ENCODE measurements at regions not wholly inside any gene's neighbourhood (a gene's known extent, or its start where the extent isn't known, plus 50 kb on each side); places are given as distances from the start of the nearest gene placed in this dataset.

- in situ Hi-C loops (cut with MboI; ENCODE audit: low sequenced_read_pairs): no loop called here
These were observed 189.2 kb downstream of the FOXD2 start for GRCh38 chr1:47627016-47627415.

DNA sequence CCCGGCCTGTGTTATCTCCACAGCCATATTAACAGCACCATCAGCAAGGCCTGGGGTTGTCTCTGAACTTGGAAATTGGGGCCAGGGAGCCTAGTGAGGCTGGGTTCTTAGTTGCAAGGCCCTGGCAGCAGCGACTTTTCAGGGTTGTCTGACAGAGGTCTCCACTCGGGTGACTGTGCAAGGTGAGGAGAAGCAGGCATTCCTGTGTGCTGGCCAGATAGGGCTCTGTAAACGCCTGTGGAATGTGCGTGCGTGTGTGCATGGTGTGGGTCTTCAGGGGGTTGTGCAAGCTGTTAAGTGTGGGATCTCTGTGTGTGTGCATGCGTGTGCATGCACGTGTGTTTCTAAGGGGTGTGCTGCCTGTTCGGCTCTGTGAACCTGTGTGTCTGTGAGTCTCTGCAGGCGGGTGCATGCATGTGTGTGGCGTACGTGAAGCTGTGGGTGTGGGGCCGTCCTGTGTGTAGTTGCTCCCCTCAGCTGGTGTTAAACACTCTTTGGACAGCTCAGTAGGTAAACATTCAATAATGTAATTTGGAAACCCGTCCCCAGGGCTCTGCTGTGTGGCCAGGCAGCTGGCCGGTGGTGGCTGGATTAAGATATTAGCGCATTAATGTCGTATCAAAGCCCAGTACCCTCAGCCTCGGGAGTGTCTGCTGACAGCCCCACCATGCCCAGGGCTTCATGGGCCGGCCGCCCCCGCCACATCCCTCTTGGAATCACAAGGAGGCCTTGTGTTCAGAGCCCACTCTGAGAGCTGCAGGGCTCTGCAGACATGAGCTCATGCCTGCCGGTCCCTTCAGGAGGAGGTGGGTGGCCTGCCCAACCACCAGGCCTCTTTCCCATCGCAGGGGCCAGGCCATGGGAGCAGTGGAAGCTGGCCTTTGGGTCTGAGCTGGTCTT, 189.9 kb downstream of the FOXD2 start:
- in situ Hi-C loops (cut with MboI; ENCODE audit: low sequenced_read_pairs): no loop called here

- in situ Hi-C loops (cut with MboI; ENCODE audit: low sequenced_read_pairs): no loop called here
These were observed 191.4 kb downstream of the FOXD2 start for GRCh38 chr1:47629201-47629600.

GRCh38 chr1:47630346-47630745, 192.5 kb downstream of the FOXD2 start:
- in situ Hi-C loops (cut with MboI; ENCODE audit: low sequenced_read_pairs): no loop called here

GRCh38 chr1:47631411-47631995, 193.7 kb downstream of the FOXD2 start:
- in situ Hi-C loops (cut with MboI; ENCODE audit: low sequenced_read_pairs): no loop called here

DNA sequence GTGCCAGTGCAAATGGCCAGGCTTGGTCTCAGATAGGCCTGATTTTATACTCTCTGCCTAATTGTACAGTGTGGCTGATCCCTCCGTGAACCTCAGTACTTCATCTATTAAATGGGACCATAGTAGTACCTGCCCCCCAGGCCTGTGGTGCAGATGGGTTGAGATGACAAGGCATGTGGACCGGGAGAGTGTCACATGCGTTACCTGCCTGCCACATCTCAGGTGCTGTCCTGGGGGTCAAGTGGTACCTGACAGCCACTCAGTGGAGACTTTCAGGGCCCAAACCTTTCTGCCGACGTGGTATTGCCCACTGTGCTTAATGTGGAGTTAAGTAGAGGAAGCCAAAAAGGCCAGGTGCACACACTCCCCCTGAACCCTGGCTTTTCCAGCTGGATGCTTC, 197.3 kb downstream of the FOXD2 start:
- in situ Hi-C loops (cut with MboI; ENCODE audit: low sequenced_read_pairs): no loop called here

DNA sequence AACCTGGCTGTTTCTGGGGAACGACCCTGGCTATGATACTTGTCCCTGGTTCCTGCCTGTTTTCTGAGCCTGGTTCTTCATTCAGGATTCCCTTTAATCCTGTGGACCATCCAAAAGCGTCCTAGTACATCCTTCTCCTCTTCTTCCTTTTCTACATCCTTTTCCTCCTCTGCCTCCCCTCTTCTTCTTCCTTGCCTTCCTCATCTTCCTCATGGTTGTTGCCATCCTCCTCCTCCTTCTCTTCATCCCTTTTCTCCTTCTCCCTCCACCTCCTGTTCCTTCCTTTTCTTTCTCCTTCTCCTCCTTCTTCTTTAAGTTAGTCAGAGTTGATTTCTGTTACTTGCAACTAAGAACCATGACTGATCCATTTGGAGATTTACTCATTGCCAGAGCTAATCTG, 197.8 kb downstream of the FOXD2 start:
- in situ Hi-C loops (cut with MboI; ENCODE audit: low sequenced_read_pairs): no loop called here

DNA sequence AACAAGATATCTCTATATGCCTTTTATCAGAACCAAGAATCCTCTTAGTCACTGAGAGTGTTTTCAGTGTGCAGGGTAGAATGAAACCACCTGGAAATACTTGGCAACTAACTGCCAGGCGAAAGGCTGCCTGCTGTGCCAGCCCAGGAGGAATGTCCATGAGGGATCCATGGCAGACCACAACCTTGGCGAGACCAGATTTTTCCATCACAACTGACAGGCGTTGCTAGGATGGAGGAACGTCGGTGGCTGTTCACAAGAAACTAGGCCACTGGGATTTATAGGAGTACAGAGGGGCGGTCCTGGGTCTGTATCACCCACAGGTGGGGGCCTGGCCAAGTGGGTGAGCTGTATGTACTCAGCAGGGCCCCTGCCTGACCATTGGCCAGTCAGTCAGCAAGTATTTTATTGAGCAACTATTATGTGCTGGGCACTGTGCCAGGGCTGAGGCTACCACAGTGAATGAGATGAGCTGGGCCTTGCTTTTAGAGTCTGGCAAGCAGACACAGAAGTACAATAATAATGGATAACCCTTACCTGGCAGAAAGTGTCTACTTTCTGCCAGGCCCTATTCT, 199.4 kb downstream of the FOXD2 start:
- in situ Hi-C loops (cut with MboI; ENCODE audit: low sequenced_read_pairs): no loop called here

DNA sequence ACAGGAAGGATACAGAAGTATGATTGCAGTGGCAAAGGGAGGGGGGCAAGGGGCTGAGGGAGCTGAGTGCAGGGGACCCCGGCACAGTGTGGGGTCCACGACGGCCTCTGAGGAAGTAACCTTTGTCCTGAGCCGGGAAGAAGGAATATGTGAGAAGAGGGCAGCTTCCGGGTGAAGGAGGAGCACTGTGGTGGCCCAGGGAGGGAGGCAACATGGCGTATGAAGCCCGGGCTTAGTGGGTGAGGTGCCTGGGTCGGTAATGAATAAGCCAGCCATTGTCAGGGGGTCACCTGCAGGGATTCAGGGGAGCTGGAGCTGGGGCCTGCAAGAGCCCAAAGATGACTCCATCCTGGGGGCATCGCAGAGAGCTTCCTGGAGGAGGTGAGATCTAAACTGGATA, 200.4 kb downstream of the FOXD2 start:
- in situ Hi-C loops (cut with MboI; ENCODE audit: low sequenced_read_pairs): no loop called here

- in situ Hi-C loops (cut with MboI; ENCODE audit: low sequenced_read_pairs): no loop called here
These were observed 200.9 kb downstream of the FOXD2 start for GRCh38 chr1:47638713-47639112.

DNA sequence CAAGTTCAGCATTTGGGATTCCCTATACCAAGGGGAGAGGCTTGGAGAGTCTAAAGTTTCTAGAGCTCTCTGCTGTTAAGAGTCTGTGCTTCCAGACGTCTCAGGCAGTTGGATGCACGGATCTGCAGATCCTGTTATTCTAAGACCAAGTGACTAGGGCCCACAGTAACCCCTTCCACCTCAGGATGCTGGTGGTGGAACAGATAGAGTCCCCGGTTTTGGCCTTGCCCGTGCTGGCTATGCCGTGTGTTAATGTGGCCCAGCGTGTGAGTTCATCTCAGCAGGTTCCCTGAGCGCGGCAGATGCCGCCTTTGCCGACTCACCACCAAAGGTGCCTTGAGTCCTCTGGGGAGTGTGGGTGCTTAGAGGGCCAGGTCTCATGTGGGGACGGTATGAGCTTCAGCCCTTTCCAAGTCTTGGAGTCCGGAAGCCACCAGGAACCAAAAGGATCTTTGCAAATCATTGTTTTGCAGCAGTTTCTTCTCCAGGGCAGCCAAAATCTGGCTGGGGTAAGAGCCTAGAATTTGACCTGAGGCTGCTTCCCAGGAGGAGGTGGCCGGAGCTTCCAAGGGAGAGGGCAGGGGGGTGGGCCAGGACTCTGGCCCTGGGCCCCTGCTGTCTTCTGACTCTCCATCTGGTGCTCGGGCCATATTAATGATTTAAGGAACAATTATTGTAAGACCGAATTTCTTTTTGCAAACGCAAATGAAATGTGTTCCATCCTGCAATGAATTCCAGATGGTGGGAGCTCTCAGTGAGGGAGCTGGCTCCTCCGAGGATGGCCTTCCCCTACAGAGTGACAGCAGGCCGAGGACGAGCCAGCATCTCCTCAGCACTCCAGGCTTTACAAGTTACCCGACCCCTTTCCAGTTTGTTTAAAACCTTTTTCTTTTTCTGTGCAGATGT, 205.7 kb downstream of the FOXD2 start:
- in situ Hi-C loops (cut with MboI; ENCODE audit: low sequenced_read_pairs): no loop called here

- in situ Hi-C loops (cut with MboI; ENCODE audit: low sequenced_read_pairs): no loop called here
These were observed 206.3 kb downstream of the FOXD2 start for GRCh38 chr1:47644212-47644573.

DNA sequence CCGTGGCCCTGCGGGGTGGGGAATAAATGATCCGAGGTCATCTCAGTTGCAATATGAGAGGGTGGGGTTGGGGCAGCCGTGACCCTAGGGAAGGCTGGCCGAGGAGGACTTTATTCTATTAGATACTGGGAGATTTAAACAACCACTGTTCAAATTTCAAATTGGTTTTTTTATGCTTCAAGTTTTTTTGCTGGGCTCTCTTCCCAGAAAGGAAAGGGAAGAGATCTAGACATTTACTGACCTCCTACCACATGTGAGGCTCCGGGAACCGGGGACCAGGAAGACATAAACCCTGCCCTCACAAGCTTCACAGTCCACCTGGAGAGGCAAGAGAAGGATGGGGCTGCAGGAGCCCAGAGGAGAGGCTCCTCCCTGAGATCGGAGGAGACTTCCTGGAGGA, 207.3 kb downstream of the FOXD2 start:
- in situ Hi-C loops (cut with MboI; ENCODE audit: low sequenced_read_pairs): no loop called here

DNA sequence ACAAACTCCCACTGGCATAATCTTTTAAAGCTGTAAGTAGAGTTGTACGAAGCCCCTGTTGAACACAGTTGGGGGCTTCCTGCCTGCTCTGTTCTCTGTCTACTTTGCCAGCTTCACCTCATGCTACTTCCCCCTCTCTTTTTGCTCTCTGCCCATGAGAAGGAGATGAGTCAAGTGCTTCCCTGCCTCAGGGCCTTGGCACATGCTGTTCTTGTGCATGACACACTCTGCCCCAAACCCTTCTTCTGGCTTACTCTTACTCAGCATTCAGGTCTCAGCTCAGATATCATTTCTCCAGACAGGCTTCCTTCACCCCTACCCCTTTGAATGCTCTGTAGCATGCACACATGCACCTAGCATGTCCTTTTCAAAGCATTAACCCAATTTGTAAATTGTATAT, 208.8 kb downstream of the FOXD2 start:
- in situ Hi-C loops (cut with MboI; ENCODE audit: low sequenced_read_pairs): no loop called here

DNA sequence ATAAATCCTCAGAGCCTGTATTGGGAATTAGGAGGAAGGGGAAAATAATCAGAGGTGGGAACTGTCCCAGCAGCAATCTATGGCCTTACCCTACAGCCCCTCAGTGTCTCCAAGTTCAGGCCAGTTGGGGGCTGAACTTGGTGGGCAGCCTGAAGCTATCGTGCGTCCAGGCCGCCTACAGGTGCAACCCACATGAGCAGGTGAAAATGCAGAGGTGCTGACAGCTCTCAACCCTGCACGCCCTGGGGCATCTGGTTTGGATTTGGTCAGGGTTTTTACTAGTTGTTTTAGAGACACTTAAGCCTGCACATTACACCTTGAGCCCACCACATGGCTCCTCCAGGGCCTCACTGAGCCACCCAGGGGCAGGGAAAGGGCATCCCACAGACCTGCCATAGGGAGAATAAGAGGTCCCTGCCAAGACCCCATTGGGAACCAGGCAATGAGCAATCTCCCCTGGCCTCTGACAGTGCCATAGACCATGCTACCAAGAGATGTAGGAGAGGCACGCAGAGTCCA, 209.5 kb downstream of the FOXD2 start:
- in situ Hi-C loops (cut with MboI; ENCODE audit: low sequenced_read_pairs): no loop called here

- in situ Hi-C loops (cut with MboI; ENCODE audit: low sequenced_read_pairs): no loop called here
These were observed 212.4 kb downstream of the FOXD2 start for GRCh38 chr1:47650205-47650604.

DNA sequence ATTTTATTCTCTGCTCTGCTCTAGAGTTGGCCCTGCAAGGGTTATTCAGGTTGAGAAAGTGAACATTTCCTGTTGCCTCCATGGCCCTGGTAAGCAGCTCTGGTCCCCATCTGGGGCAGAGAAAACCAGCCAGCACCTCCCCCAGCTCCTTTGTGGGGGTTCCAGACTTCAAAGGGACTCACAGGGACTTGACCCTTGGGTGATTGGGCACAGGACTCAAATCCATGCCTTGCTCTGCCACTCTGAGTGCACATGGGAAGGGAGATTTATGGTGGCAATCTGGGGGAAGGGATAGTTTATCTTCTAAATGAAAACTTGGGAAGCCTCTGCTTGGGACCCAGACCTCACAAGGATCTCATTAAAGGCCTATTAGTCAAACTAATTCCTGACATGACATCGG, 212.8 kb downstream of the FOXD2 start:
- in situ Hi-C loops (cut with MboI; ENCODE audit: low sequenced_read_pairs): no loop called here

DNA sequence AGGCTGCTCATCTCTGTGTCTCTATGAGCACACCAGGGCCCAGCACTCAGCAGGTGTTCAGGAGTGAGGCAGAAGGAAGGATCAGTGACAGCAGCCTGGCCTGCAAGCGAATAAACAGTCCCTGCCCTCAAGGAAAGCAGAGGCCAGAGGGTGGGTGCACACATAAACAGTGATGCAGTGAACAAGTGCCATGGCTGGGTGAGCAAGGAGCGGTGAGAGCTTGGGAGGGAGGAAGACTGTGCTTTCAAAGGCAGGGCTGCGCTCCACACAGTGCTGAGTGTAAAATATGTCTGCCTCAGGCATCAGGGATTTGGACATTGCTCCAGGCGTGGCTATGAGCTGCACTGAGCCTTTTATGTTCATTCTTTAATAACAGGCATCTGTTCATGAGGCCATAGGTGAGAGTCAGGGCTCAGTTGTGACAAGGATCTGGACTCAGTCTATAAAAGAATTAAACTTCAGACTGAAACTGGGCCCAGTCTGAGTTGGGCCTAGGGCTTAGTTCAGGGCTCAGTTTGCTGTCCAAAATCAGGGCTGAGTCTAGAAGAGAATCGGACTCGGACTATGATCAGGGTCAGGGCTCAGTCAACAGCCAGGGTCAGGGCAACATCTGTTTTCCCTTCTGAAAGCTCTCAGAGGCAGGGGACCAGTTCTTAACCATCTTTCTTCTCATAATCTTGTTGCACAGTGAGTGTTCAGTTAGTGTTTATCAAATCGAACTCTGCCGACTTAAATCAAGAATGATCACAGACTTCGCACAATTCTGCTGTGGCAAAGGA, 213.7 kb downstream of the FOXD2 start:
- in situ Hi-C loops (cut with MboI; ENCODE audit: low sequenced_read_pairs): no loop called here

DNA sequence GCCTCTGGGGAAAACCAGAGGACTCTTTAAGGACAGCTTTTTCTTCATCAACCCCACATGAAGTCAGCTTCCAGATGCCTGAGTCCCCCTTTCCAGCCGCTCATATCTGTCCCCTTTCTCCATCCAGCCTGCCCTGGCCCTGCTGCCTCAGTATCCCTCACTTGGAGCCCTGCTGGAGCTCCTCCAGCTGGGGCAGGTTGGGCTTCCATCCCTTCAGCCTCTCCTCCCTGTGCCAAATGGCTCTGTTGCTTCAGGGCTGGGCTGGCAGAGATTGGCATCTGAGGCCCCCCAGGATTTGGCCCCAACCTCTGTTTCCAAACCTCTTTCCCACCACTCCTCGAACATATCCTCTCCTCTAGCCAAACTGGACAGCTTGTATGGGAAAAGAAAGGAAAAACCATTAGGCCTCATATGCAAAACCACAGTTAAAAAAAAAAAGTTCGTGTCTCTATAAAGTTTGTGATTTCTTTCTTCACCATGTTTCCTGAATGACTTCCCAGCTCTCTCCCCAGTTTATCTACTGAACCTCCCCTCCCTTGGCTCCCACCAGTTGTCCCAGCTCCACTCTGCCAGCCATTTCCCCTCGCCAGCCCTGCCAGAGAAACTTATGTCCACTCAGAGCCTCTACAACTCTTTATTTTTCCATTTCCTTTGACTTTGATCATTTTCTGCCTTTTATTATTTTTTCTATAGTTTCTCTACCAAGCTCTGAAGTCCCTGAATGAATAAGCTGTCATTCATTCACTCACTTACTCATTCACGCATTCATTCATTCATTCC, 217.9 kb downstream of the FOXD2 start:
- in situ Hi-C loops (cut with MboI; ENCODE audit: low sequenced_read_pairs): no loop called here

All from HL-60/S4 treated with retinoic acid at 250 ng/mL for 4 days and 3 days (cell line).